ENCODE measurements at regions not wholly inside any gene's neighbourhood (a gene's known extent, or its start where the extent isn't known, plus 50 kb on each side); places are given as distances from the start of the nearest gene placed in this dataset.

DNA sequence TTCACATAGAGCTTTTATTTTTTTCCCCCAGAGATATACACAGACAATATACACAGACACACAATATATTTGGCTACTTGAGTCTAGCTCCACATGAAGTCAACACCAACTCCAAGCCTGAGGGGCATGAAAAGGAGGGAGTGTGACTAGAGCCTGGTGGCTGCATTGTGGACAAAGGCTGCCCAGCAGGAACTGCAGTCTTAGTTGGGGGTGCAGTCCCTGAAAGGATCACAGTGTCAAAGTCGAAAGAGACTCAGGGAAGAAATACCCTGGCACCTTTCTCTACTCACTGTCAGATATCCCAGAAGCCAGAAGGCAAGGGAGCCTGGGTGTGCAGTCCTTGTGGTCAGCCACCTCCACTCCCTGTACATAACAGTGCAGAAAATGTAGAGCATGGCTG, 231.6 kb upstream of the RPS23 start:
- no peak for TF ChIP-seq CTCF (IDR thresholded peaks at IDR 0.05)
- TF ChIP-seq ZBTB21 (CRISPR knock-in tag; IDR thresholded peaks at IDR 0.05; ENCODE audit: borderline replicate concordance), result no peak
- TF ChIP-seq E2F5 (CRISPR knock-in tag; IDR thresholded peaks at IDR 0.05), result no peak
- no peak for TF ChIP-seq KAT7 (CRISPR knock-in tag; IDR thresholded peaks at IDR 0.05; ENCODE audit: borderline replicate concordance)
- no peak for TF ChIP-seq ZNF416 (CRISPR knock-in tag; IDR thresholded peaks at IDR 0.05)
- TF ChIP-seq, protein P1, sequence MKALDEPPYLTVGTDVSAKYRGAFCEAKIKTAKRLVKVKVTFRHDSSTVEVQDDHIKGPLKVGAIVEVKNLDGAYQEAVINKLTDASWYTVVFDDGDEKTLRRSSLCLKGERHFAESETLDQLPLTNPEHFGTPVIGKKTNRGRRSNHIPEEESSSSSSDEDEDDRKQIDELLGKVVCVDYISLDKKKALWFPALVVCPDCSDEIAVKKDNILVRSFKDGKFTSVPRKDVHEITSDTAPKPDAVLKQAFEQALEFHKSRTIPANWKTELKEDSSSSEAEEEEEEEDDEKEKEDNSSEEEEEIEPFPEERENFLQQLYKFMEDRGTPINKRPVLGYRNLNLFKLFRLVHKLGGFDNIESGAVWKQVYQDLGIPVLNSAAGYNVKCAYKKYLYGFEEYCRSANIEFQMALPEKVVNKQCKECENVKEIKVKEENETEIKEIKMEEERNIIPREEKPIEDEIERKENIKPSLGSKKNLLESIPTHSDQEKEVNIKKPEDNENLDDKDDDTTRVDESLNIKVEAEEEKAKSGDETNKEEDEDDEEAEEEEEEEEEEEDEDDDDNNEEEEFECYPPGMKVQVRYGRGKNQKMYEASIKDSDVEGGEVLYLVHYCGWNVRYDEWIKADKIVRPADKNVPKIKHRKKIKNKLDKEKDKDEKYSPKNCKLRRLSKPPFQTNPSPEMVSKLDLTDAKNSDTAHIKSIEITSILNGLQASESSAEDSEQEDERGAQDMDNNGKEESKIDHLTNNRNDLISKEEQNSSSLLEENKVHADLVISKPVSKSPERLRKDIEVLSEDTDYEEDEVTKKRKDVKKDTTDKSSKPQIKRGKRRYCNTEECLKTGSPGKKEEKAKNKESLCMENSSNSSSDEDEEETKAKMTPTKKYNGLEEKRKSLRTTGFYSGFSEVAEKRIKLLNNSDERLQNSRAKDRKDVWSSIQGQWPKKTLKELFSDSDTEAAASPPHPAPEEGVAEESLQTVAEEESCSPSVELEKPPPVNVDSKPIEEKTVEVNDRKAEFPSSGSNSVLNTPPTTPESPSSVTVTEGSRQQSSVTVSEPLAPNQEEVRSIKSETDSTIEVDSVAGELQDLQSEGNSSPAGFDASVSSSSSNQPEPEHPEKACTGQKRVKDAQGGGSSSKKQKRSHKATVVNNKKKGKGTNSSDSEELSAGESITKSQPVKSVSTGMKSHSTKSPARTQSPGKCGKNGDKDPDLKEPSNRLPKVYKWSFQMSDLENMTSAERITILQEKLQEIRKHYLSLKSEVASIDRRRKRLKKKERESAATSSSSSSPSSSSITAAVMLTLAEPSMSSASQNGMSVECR (CRISPR knock-in tag; IDR thresholded peaks at IDR 0.05; ENCODE audit: borderline replicate concordance), result no peak
- TF ChIP-seq TEAD4 (CRISPR knock-in tag; IDR thresholded peaks at IDR 0.05), result no peak
- TF ChIP-seq ETV6 (CRISPR knock-in tag; IDR thresholded peaks at IDR 0.05), result no peak
- TF ChIP-seq, protein P2, sequence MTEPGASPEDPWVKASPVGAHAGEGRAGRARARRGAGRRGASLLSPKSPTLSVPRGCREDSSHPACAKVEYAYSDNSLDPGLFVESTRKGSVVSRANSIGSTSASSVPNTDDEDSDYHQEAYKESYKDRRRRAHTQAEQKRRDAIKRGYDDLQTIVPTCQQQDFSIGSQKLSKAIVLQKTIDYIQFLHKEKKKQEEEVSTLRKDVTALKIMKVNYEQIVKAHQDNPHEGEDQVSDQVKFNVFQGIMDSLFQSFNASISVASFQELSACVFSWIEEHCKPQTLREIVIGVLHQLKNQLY (CRISPR knock-in tag; IDR thresholded peaks at IDR 0.05), result no peak
- TF ChIP-seq E2F4 (CRISPR knock-in tag; IDR thresholded peaks at IDR 0.05; ENCODE audit: borderline replicate concordance, low read depth), result no peak
- TF ChIP-seq, protein P3, sequence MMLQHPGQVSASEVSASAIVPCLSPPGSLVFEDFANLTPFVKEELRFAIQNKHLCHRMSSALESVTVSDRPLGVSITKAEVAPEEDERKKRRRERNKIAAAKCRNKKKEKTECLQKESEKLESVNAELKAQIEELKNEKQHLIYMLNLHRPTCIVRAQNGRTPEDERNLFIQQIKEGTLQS (CRISPR knock-in tag; conservative IDR thresholded peaks at IDR 0.05), result no peak
